Trophoblast cell (in vitro differentiated cells and primary cell): ENCODE measurements at regions not wholly inside any gene's neighbourhood (a gene's known extent, or its start where the extent isn't known, plus 50 kb on each side); places are given as distances from the start of the nearest gene placed in this dataset.

ENCODE experiments used
- DNase-seq, 2 donors: peaks; one replicate each; pipeline ENCODE4 v3.0.0-alpha.2; 2016
- H2AFZ ChIP-seq: 2 replicates; pipeline ENCODE4 v1.6.1; 2013; ENCODE audit warnings: low read length, moderate library complexity, mild to moderate bottlenecking; ENCODE audit not compliant: insufficient read depth, poor library complexity
- H2AK5ac ChIP-seq: 2 replicates; pipeline ENCODE4 v1.6.1; 2013; ENCODE audit warnings: mild to moderate bottlenecking, low read length
- H2BK120ac ChIP-seq: 2 replicates; pipeline ENCODE4 v1.6.1; 2013; ENCODE audit warnings: low read length, mild to moderate bottlenecking, moderate library complexity; ENCODE audit not compliant: insufficient read depth, poor library complexity
- H2BK12ac ChIP-seq: 2 replicates; pipeline ENCODE4 v1.6.1; 2013; ENCODE audit warnings: mild to moderate bottlenecking, low read length, moderate library complexity
- H2BK5ac ChIP-seq: 2 replicates; pipeline ENCODE4 v1.6.1; 2013; ENCODE audit warnings: low read length, low read depth, moderate library complexity, mild to moderate bottlenecking; ENCODE audit not compliant: poor library complexity
- H3K14ac ChIP-seq: 2 replicates; pipeline ENCODE4 v1.6.1; 2013; ENCODE audit warnings: mild to moderate bottlenecking, low read length
- H3K18ac ChIP-seq: 2 replicates; pipeline ENCODE4 v1.6.1; 2013; ENCODE audit warnings: mild to moderate bottlenecking, low read length
- H3K23ac ChIP-seq: 2 replicates; pipeline ENCODE4 v1.6.1; 2013; ENCODE audit warnings: low read length
- H3K27ac ChIP-seq: 2 replicates; pipeline ENCODE4 v1.5.1; 2013; ENCODE audit warnings: low read depth, mild to moderate bottlenecking, inconsistent platforms, low read length, moderate library complexity
- H3K27me3 ChIP-seq: 2 replicates; pipeline ENCODE4 v1.6.1; 2013; ENCODE audit warnings: inconsistent platforms, mild to moderate bottlenecking, low read length, moderate library complexity; ENCODE audit not compliant: insufficient read depth
- H3K36me3 ChIP-seq, 2 experiments: 1 replicate in 1 of 2; 2 replicates in 1 of 2; pipeline ENCODE4 v1.6.1; 2013; ENCODE audit warnings: low read length in 2 of 2, mild to moderate bottlenecking in 2 of 2, moderate library complexity in 1 of 2; ENCODE audit not compliant: insufficient read depth in 2 of 2, control insufficient read depth in 1 of 2
- H3K4ac ChIP-seq: 2 replicates; pipeline ENCODE4 v1.6.1; 2013; ENCODE audit warnings: low read depth, mild to moderate bottlenecking, low read length, moderate library complexity
- H3K4me1 ChIP-seq, 2 experiments: 1 replicate in 1 of 2; 2 replicates in 1 of 2; pipeline ENCODE4 v1.6.1; 2013; ENCODE audit warnings: low read length in 2 of 2, mild to moderate bottlenecking in 2 of 2, moderate library complexity in 1 of 2; ENCODE audit not compliant: insufficient read depth in 2 of 2, control insufficient read depth in 1 of 2
- H3K4me2 ChIP-seq: 2 replicates; pipeline ENCODE4 v1.6.1; 2013; ENCODE audit warnings: inconsistent platforms, mild to moderate bottlenecking, low read length, moderate library complexity
- H3K4me3 ChIP-seq: 2 replicates; pipeline ENCODE4 v1.5.1; 2013; ENCODE audit warnings: mild to moderate bottlenecking, low read depth, low read length, inconsistent platforms
- H3K79me1 ChIP-seq: one replicate; pipeline ENCODE4 v1.6.1; 2013; ENCODE audit warnings: low read length
- H3K79me2 ChIP-seq: 2 replicates; pipeline ENCODE4 v1.6.1; 2013; ENCODE audit warnings: low read length, mild to moderate bottlenecking; ENCODE audit not compliant: control insufficient read depth, insufficient read depth, poor library complexity
- H3K9ac ChIP-seq: 2 replicates; pipeline ENCODE4 v1.6.1; 2013; ENCODE audit warnings: mild to moderate bottlenecking, low read length
- H3K9me3 ChIP-seq: 2 replicates; pipeline ENCODE4 v1.6.1; 2013; ENCODE audit warnings: low read depth, mild to moderate bottlenecking, control low read depth, inconsistent platforms, low read length; ENCODE audit not compliant: insufficient read depth
- H4K12ac ChIP-seq: 2 replicates; pipeline ENCODE4 v1.6.1; 2013; ENCODE audit warnings: low read depth, mild to moderate bottlenecking, low read length, moderate library complexity
- H4K8ac ChIP-seq: 2 replicates; pipeline ENCODE4 v1.6.1; 2013; ENCODE audit warnings: low read depth, mild to moderate bottlenecking, low read length, moderate library complexity
- H4K91ac ChIP-seq: one replicate; pipeline ENCODE4 v1.6.1; 2013; ENCODE audit warnings: low read depth, mild to moderate bottlenecking, low read length, moderate library complexity
- WGBS: extraction: QIAGEN DNeasy Blood & Tissue Kit; methylation state at CpG from one replicate; pipeline ENCODE4 v1.1.7; 2013; ENCODE audit warnings: missing lambda C conversion rate; ENCODE audit not compliant: insufficient read length, insufficient coverage; ENCODE audit errors: extremely low coverage; 5-methylcytosine and 5-hydroxymethylcytosine counted together

- Histone ChIP-seq H3K9me3 (no peaks in the 10 kb centered on the region), H3K4me1 (no peaks in the 10 kb centered on the region), H3K23ac (no peak overlapping the region), H3K18ac (no peak overlapping the region), H3K14ac (no peak overlapping the region), H3K9ac (no peak overlapping the region), H2BK12ac (no peak overlapping the region), H3K4me2 (no peak overlapping the region), H2BK120ac (no peak overlapping the region), H3K27me3 (no peaks in the 10 kb centered on the region), H3K79me1 (no peaks in the 10 kb centered on the region), H3K4me3 (no peak overlapping the region), H3K79me2 (no peaks in the 10 kb centered on the region), H2AFZ (no peak overlapping the region), H4K8ac (no peak overlapping the region), H4K91ac (no peak overlapping the region), H3K27ac (no peak overlapping the region), H3K36me3 (no peaks in the 10 kb centered on the region), H4K12ac (no peak overlapping the region), H3K4ac (no peak overlapping the region), H2BK5ac (no peak overlapping the region), H2AK5ac (no peak overlapping the region)
- no peak for DNase-seq
- no CpG with 5 or more reads among the region's 2 CpGs for WGBS
Measured at GRCh38 chr16:17828012-17828411, 357.3 kb upstream of the XYLT1 start.

DNA sequence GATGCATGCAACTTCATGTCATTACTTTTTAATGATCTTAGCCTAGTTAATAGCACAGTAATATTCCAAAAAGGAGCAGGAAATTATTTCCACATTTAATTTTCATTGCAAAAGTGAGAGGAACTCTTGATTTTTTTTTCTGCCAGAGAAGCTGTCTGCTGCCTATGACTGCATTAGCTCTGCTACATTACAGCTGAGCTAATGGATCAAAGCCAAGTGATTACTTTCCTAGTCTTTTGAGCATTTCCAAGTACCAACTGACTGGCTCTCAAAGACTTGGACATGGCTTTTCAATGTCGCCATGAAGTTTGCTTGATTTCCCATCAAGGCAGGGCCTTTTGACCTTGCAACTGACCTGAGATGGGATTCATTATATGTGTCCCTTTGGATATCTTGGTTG lies 356.6 kb upstream of the XYLT1 start:
- H3K79me2 ChIP-seq: no peaks in the 10 kb centered on the region
- H3K79me1 ChIP-seq: no peaks in the 10 kb centered on the region
- no peak overlapping the region for H2AFZ ChIP-seq
- peak overlapping the region; percentile 40 for H3K9ac ChIP-seq
- DNase-seq: no peak
- H2BK5ac ChIP-seq: no peak overlapping the region
- H3K4ac ChIP-seq: no peak overlapping the region
- H3K14ac ChIP-seq: no peak overlapping the region
- no peaks in the 10 kb centered on the region for H3K36me3 ChIP-seq
- no peak overlapping the region for H4K12ac ChIP-seq
- H2BK12ac ChIP-seq: no peak overlapping the region
- H4K8ac ChIP-seq: no peak overlapping the region
- no peak overlapping the region for H3K4me3 ChIP-seq
- no peak overlapping the region for H2AK5ac ChIP-seq
- H3K4me1 ChIP-seq: no peaks in the 10 kb centered on the region
- no peak overlapping the region for H3K27ac ChIP-seq
- no peak overlapping the region for H3K18ac ChIP-seq
- H4K91ac ChIP-seq: no peak overlapping the region
- H3K9me3 ChIP-seq: no peaks in the 10 kb centered on the region
- H3K23ac ChIP-seq: no peak overlapping the region
- no peaks in the 10 kb centered on the region for H3K27me3 ChIP-seq
- H3K4me2 ChIP-seq: no peak overlapping the region
- no CpG with 5 or more reads among the region's 1 CpG for WGBS
- H2BK120ac ChIP-seq: no peak overlapping the region

GRCh38 chr16:17817943-17818342 lies 347.2 kb upstream of the XYLT1 start:
- Histone ChIP-seq H2BK120ac (no peak overlapping the region), H3K23ac (no peak overlapping the region), H3K4me3 (no peak overlapping the region), H3K9ac (no peak overlapping the region), H4K12ac (no peak overlapping the region), H3K9me3 (peaks cover 3% of the 10 kb centered on the region), H3K4me1 (no peaks in the 10 kb centered on the region), H3K4ac (no peak overlapping the region), H3K79me1 (no peaks in the 10 kb centered on the region), H3K27me3 (no peaks in the 10 kb centered on the region), H2AK5ac (no peak overlapping the region), H4K8ac (no peak overlapping the region), H3K14ac (no peak overlapping the region), H2AFZ (no peak overlapping the region), H2BK12ac (no peak overlapping the region), H3K4me2 (no peak overlapping the region), H4K91ac (no peak overlapping the region), H3K36me3 (no peaks in the 10 kb centered on the region), H3K18ac (no peak overlapping the region), H3K27ac (no peak overlapping the region), H2BK5ac (no peak overlapping the region), H3K79me2 (no peaks in the 10 kb centered on the region)
- DNase-seq: no peak
- no CpG with 5 or more reads among the region's 2 CpGs for WGBS

- H3K79me2 ChIP-seq: no peaks in the 10 kb centered on the region
- no peak overlapping the region for H3K27ac ChIP-seq
- no peak overlapping the region for H2AK5ac ChIP-seq
- H2AFZ ChIP-seq: no peak overlapping the region
- no peak overlapping the region for H2BK5ac ChIP-seq
- peak in 1 of 2 donors; percentile 18 for DNase-seq
- H4K12ac ChIP-seq: no peak overlapping the region
- no CpG with 5 or more reads among the region's 1 CpG for WGBS
- H4K8ac ChIP-seq: no peak overlapping the region
- no peak overlapping the region for H2BK12ac ChIP-seq
- peaks cover 3% of the 10 kb centered on the region for H3K9me3 ChIP-seq
- H3K4ac ChIP-seq: no peak overlapping the region
- H3K4me2 ChIP-seq: no peak overlapping the region
- H3K9ac ChIP-seq: no peak overlapping the region
- no peak overlapping the region for H3K23ac ChIP-seq
- no peaks in the 10 kb centered on the region for H3K79me1 ChIP-seq
- no peak overlapping the region for H2BK120ac ChIP-seq
- no peak overlapping the region for H4K91ac ChIP-seq
- H3K4me1 ChIP-seq: no peaks in the 10 kb centered on the region
- H3K14ac ChIP-seq: no peak overlapping the region
- H3K36me3 ChIP-seq: no peaks in the 10 kb centered on the region
- no peak overlapping the region for H3K4me3 ChIP-seq
- H3K18ac ChIP-seq: no peak overlapping the region
- H3K27me3 ChIP-seq: no peaks in the 10 kb centered on the region
Measured at GRCh38 chr16:17817260-17817659, 346.5 kb upstream of the XYLT1 start.
